ENCODE measurements at regions not wholly inside any gene's neighbourhood (a gene's known extent, or its start where the extent isn't known, plus 50 kb on each side); places are given as distances from the start of the nearest gene placed in this dataset.

DNA sequence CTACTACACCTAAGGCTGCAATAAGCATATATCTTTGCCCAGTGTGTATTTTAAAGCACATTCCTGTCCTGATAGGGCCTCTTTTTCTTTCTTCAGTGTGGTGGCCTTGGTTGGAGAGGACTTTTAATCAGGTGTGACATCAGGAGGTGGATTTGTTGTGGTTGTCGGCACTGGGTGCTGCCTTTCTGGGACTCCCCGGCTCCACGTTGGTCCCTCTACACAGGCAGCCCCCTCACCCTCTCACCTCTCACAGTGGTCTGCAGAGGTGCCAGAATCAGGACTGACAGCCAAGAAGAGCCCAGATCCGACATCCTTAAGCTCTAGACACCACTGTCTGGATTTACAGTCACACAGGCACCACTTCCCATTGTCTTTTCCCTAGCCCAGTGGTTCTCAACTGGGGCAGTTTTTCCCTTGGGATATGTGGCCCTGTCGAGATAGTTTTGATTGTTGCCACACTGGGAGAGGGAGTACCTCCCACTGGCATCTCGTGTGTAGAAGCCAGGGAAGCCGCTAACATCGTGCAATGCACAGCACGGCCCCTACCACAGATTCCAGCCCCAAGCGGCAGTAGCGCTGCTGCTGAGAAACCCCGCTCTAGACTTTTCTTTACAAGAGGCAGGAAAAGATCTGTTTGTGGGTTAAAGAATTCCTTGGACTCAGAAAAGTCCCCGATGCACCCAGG is 314.1 kb downstream of the QKI start:
- Mint-ChIP-seq H3K27me3 (ENCODE audit: unreplicated experiment) (peaks cover 6% of the 10 kb centered on the region), H3K27ac (ENCODE audit: unreplicated experiment) (no peak overlapping the region), H3K4me1 (ENCODE audit: unreplicated experiment) (peaks cover 3% of the 10 kb centered on the region), H3K4me3 (ENCODE audit: unreplicated experiment) (no peak overlapping the region), H3K9me3 (ENCODE audit: unreplicated experiment) (no peaks in the 10 kb centered on the region), H3K36me3 (ENCODE audit: low read depth, unreplicated experiment) (no peaks in the 10 kb centered on the region)
- TF ChIP-seq, protein P1, sequence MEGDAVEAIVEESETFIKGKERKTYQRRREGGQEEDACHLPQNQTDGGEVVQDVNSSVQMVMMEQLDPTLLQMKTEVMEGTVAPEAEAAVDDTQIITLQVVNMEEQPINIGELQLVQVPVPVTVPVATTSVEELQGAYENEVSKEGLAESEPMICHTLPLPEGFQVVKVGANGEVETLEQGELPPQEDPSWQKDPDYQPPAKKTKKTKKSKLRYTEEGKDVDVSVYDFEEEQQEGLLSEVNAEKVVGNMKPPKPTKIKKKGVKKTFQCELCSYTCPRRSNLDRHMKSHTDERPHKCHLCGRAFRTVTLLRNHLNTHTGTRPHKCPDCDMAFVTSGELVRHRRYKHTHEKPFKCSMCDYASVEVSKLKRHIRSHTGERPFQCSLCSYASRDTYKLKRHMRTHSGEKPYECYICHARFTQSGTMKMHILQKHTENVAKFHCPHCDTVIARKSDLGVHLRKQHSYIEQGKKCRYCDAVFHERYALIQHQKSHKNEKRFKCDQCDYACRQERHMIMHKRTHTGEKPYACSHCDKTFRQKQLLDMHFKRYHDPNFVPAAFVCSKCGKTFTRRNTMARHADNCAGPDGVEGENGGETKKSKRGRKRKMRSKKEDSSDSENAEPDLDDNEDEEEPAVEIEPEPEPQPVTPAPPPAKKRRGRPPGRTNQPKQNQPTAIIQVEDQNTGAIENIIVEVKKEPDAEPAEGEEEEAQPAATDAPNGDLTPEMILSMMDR (IDR thresholded peaks at IDR 0.05; ENCODE audit: unreplicated experiment), result no peak
- DNase-seq (ENCODE audit: low spot score), result no peak

DNA sequence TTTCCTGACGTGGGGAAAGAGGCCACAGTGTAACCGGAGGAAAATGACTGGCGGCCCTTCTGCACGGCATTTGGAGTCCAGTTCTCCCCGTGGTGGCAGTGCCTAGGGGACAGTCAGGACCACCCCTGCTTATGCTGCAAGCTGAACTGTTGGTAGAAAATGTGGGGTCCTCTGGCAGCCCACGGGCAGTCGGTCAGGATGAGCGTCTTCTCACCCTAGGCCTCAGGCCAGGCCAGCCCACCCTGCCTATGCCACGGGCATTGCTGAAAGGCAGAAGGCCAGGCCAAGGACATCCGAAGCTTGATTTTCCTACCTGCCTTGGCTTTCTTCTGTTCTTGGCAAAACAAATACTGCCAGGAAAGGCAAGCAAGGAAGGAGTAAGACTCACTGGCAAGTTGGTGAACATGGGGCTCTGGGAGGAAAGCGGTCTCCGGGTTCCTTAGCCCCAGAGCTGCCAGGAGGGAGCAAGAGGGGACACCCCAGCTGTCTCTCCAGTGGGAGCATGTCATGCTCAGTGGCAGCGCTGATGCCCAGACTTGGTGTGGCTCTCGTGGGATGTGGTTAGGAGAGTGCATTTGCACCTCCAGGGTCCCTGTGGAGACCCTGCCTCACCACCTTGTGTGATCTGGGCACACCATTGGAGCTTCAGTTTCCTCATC is 311.6 kb downstream of the QKI start:
- H3K36me3 Mint-ChIP-seq (ENCODE audit: low read depth, unreplicated experiment), result no peaks in the 10 kb centered on the region
- H3K4me3 Mint-ChIP-seq (ENCODE audit: unreplicated experiment), result no peak overlapping the region
- no peaks in the 10 kb centered on the region for H3K9me3 Mint-ChIP-seq (ENCODE audit: unreplicated experiment)
- peaks cover 3% of the 10 kb centered on the region for H3K4me1 Mint-ChIP-seq (ENCODE audit: unreplicated experiment)
- no peak overlapping the region for H3K27ac Mint-ChIP-seq (ENCODE audit: unreplicated experiment)
- peaks cover 2% of the 10 kb centered on the region for H3K27me3 Mint-ChIP-seq (ENCODE audit: unreplicated experiment)
- DNase-seq (ENCODE audit: low spot score), result no peak
- TF ChIP-seq, protein P1 (IDR thresholded peaks at IDR 0.05; ENCODE audit: unreplicated experiment), result no peak

DNA sequence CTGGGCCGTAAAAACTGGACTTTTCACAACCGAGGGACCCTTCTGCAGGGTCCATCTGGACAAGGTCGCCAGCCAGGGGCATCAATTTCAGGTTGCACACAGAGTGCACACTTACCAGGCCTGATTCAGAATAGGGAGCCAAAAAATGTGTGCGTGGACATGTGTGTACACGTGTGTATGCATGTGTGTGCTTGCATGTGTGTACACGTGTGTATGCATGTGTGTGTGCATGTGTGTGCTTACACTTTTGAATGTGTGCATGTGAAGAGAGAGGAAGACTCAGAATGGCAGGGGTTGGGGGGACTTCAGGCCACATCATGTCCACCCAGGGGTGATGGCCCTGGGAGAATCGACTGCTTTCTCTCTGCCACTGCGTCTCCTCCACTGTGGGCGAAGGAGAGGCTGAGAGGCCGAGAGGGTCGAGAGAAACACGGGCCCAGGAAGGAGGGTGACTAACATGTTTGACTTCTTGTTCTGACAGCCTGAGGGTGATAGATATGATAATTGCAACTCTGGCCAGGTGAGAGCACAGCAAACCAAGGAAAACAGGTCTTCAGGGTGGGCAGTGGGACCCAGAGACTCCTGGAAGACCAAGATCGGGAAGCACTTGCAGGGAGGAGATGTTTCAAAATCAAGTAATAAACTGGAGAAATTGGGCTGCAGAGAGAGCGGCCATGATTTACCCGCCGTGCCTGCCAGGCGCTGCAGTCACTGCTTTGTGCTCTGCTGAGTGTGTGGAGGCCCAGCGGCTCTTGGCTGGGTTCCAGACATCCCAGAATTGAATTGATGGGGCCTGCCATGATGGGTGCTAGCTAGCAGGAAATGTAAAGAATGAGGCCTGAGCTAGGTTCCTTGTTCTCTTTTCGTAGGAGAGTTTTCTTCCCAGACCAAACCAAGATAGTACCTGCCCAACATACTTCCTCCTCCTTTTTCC is 310.8 kb downstream of the QKI start:
- no peak for DNase-seq (ENCODE audit: low spot score)
- Mint-ChIP-seq H3K36me3 (ENCODE audit: low read depth, unreplicated experiment) (no peaks in the 10 kb centered on the region), H3K27ac (ENCODE audit: unreplicated experiment) (no peak overlapping the region), H3K4me3 (ENCODE audit: unreplicated experiment) (no peak overlapping the region), H3K9me3 (ENCODE audit: unreplicated experiment) (no peaks in the 10 kb centered on the region), H3K4me1 (ENCODE audit: unreplicated experiment) (peaks cover 3% of the 10 kb centered on the region), H3K27me3 (ENCODE audit: unreplicated experiment) (peaks cover 2% of the 10 kb centered on the region)
- TF ChIP-seq, protein P1 (IDR thresholded peaks at IDR 0.05; ENCODE audit: unreplicated experiment), result no peak

DNA sequence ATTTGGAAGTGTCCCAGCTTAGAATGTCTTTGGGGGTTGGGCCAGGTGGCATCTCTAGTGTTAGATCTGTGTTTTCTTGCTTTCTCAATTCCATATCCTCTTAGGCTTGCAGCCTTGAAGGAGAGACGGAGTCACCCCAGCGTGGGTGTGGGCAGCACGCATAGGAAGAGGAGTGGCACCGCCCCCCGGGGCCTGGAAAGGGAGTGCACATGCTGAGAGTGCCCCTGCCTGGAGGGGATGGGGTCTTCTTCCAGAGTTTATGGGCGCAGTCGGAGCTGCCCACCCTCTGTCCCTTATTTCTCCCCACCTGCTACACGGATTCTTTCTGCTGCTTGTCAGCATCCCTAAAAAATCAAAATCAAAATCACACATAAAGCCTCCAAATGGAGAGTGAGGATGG is 309.7 kb downstream of the QKI start:
- H3K4me1 Mint-ChIP-seq (ENCODE audit: unreplicated experiment), result peaks cover 3% of the 10 kb centered on the region
- H3K36me3 Mint-ChIP-seq (ENCODE audit: low read depth, unreplicated experiment), result no peaks in the 10 kb centered on the region
- TF ChIP-seq, protein P1 (IDR thresholded peaks at IDR 0.05; ENCODE audit: unreplicated experiment), result no peak
- H3K27me3 Mint-ChIP-seq (ENCODE audit: unreplicated experiment), result peaks cover 2% of the 10 kb centered on the region
- no peaks in the 10 kb centered on the region for H3K9me3 Mint-ChIP-seq (ENCODE audit: unreplicated experiment)
- H3K27ac Mint-ChIP-seq (ENCODE audit: unreplicated experiment), result no peak overlapping the region
- no peak overlapping the region for H3K4me3 Mint-ChIP-seq (ENCODE audit: unreplicated experiment)
- DNase-seq (ENCODE audit: low spot score), result no peak
